ENCODE measurements at regions not wholly inside any gene's neighbourhood (a gene's known extent, or its start where the extent isn't known, plus 50 kb on each side); places are given as distances from the start of the nearest gene placed in this dataset.

- Histone ChIP-seq H3K36me3 (ENCODE audit: insufficient read depth, low read length) (no peaks in the 10 kb centered on the region), H3K27me3 (ENCODE audit: insufficient read depth, low read depth, low read length) (no peaks in the 10 kb centered on the region), H4K20me1 (ENCODE audit: insufficient read depth) (no peaks in the 10 kb centered on the region), H3K9ac (ENCODE audit: low read length) (no peak overlapping the region), H3K4me2 (ENCODE audit: low read length) (no peak overlapping the region), H2AFZ (ENCODE audit: low read depth, low read length) (no peak overlapping the region), H3F3A (ENCODE audit: insufficient read depth, low read length, poor library complexity, severe bottlenecking) (no peaks in the 10 kb centered on the region), H3K4me3 (ENCODE audit: low read length) (no peak overlapping the region), H3K27ac (ENCODE audit: low read length) (no peak overlapping the region), H3K9me2 (ENCODE audit: insufficient read depth, low read length) (no peaks in the 10 kb centered on the region), H3K9me3 (ENCODE audit: low read length) (no peaks in the 10 kb centered on the region), H3K79me2 (replicated peaks; ENCODE audit: insufficient read depth, low read length) (no peaks in the 10 kb centered on the region)
- TF ChIP-seq EZH2 (IDR thresholded peaks at IDR 0.05; ENCODE audit: borderline replicate concordance, insufficient read depth, low read length, poor library complexity, severe bottlenecking), result no peak
- TF ChIP-seq MXI1 (conservative IDR thresholded peaks at IDR 0.05; ENCODE audit: poor library complexity, severe bottlenecking), result no peak
- TF ChIP-seq CTCF (IDR thresholded peaks at IDR 0.05; ENCODE audit: poor library complexity, severe bottlenecking), result no peak
- TF ChIP-seq TAF1 (IDR thresholded peaks at IDR 0.05; ENCODE audit: low read depth), result no peak
- TF ChIP-seq EP300 (conservative IDR thresholded peaks at IDR 0.05; ENCODE audit: poor library complexity, severe bottlenecking), result no peak
- TF ChIP-seq REST (IDR thresholded peaks at IDR 0.05; ENCODE audit: borderline replicate concordance), result no peak
- no peak for TF ChIP-seq POLR2AphosphoS5 (IDR thresholded peaks at IDR 0.05)
- no peak for TF ChIP-seq SMC3 (conservative IDR thresholded peaks at IDR 0.05; ENCODE audit: poor library complexity)
- TF ChIP-seq RAD21 (conservative IDR thresholded peaks at IDR 0.05), result no peak
These were observed 312.3 kb downstream of the RRAGC start for GRCh38 chr1:38547321-38547720.

GRCh38 chr1:38546636-38547035 is 312.9 kb downstream of the RRAGC start:
- no peaks in the 10 kb centered on the region for H3K27me3 ChIP-seq (ENCODE audit: insufficient read depth, low read depth, low read length)
- H3K4me3 ChIP-seq (ENCODE audit: low read length), result no peak overlapping the region
- no peaks in the 10 kb centered on the region for H4K20me1 ChIP-seq (ENCODE audit: insufficient read depth)
- H3K9ac ChIP-seq (ENCODE audit: low read length), result no peak overlapping the region
- no peak for TF ChIP-seq EP300 (conservative IDR thresholded peaks at IDR 0.05; ENCODE audit: poor library complexity, severe bottlenecking)
- TF ChIP-seq RAD21 (conservative IDR thresholded peaks at IDR 0.05), result no peak
- no peak for TF ChIP-seq REST (IDR thresholded peaks at IDR 0.05; ENCODE audit: borderline replicate concordance)
- no peak for TF ChIP-seq SMC3 (conservative IDR thresholded peaks at IDR 0.05; ENCODE audit: poor library complexity)
- no peak for TF ChIP-seq POLR2AphosphoS5 (IDR thresholded peaks at IDR 0.05)
- TF ChIP-seq TAF1 (IDR thresholded peaks at IDR 0.05; ENCODE audit: low read depth), result no peak
- TF ChIP-seq MXI1 (conservative IDR thresholded peaks at IDR 0.05; ENCODE audit: poor library complexity, severe bottlenecking), result no peak
- no peak for TF ChIP-seq EZH2 (IDR thresholded peaks at IDR 0.05; ENCODE audit: borderline replicate concordance, insufficient read depth, low read length, poor library complexity, severe bottlenecking)
- TF ChIP-seq CTCF (IDR thresholded peaks at IDR 0.05; ENCODE audit: poor library complexity, severe bottlenecking), result no peak
- no peaks in the 10 kb centered on the region for H3K79me2 ChIP-seq (replicated peaks; ENCODE audit: insufficient read depth, low read length)
- no peak overlapping the region for H3K4me2 ChIP-seq (ENCODE audit: low read length)
- no peak overlapping the region for H2AFZ ChIP-seq (ENCODE audit: low read depth, low read length)
- H3K9me2 ChIP-seq (ENCODE audit: insufficient read depth, low read length), result no peaks in the 10 kb centered on the region
- H3K27ac ChIP-seq (ENCODE audit: low read length), result no peak overlapping the region
- no peaks in the 10 kb centered on the region for H3F3A ChIP-seq (ENCODE audit: insufficient read depth, low read length, poor library complexity, severe bottlenecking)
- no peaks in the 10 kb centered on the region for H3K36me3 ChIP-seq (ENCODE audit: insufficient read depth, low read length)
- H3K9me3 ChIP-seq (ENCODE audit: low read length), result no peaks in the 10 kb centered on the region

Data from neural cell (in vitro differentiated cells).